ENCODE measurements at regions not wholly inside any gene's neighbourhood (a gene's known extent, or its start where the extent isn't known, plus 50 kb on each side); places are given as distances from the start of the nearest gene placed in this dataset.
"Not testable (repeated sequence)": the region's sequence is repeated elsewhere in the genome, so short reads cannot be mapped to it uniquely, and the experiment has no call there.

DNA sequence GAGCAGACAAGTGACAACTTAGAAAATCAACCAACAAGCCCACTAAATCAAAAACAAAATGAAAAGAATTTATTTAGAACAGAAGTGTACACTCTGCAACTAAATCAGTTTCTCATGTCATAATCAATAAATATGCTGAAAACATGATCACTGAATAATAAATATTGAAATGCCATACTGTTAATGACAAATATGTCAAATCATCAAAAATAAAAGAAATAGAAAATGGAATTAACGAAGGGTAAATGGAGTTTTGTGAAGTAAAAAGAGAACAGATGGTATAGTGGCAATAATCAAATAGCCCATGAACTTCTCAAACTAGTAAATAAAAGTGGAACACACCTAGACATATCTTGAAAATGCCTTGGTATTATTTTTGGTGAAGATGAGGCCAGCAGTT, 744.9 kb downstream of the TAF11L14 start:
- no peak for DNase-seq

DNA sequence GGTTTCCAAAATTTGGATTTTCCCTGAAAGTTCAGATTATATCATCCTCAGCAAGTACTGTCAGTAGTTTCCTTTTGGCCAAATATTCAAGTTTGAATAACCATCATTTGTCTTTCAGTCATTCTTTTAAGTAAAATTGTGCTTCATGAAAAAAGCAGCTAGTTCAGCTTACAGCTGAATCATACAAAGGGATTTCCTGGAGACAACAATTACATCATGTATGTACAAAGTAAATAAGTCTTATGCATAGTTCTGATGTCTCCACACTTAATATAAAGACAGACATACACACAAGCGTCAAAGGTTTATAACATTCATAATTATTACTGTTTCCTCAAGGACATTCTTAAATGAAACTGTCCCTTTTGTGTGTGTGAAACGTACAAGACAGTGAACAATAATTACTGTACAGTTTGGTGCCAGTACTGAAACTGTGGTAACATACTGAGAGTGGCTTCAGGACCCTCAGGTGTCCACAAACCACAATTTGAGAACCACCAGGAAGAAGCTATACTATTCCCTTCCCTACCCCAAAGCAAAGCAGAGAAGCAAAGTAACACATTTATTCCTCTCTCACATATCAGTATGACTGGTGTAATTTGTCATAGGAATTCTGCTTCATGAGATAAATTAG, 746.6 kb downstream of the TAF11L14 start:
- DNase-seq, result no peak

DNA sequence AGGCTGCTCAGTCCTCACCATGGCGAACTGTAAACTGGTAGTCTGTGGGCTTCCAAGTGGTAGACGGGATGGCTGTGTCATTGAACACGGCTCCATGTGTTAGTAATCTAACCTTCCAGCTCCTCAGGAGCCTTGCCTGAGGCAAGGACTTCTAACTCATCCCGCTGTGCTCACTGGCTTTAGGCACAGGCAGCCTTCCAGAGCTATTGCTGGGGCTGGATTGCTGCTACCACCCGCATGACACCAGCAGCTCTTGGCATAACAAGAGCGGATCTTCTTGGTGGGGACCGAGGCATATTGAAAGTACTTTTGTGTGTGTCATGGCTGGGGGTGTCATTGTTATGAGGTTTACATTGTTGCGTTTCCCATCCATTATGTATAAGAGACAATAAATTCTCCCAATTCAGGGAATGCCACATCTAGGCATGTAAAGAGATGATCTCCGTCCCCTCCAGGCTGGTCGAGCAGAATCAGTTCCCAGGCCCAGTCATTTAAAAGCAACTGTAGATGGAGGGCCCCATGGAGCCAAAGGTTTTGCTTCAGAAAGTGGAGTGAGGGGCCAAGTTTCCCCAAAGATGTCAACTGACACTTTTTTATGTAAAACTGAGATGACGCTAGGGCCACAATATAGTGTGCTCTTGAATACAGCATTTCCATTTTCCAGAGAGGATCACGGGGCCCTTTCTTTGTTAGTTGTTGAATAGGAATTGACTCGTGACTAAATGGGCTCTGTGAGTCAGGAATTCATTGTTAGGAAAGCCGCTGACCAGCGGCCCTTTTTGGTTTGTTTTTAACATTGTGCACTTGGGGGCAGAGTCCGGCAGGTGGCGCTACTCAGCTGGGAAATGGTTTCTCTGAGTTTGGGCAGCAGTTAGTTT, 759.5 kb downstream of the TAF11L14 start:
- peak; percentile 77 for DNase-seq

DNA sequence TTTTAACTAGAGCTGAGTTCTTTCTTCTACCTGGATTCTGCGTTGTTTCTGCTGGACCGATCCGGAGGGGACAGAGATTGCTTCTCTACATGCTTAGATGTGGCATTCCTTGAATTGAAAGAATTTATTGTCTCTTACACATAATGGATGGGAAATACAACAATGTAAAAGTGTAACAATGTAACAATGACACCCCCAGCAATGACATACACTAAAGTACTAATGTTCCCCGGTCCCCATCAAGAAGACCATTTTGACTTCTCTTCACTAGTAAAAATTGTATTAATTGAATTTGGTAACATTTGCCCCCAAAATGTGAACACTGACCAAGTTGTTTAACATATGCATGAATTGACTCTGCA, 760.2 kb downstream of the TAF11L14 start:
- no peak for DNase-seq

DNA sequence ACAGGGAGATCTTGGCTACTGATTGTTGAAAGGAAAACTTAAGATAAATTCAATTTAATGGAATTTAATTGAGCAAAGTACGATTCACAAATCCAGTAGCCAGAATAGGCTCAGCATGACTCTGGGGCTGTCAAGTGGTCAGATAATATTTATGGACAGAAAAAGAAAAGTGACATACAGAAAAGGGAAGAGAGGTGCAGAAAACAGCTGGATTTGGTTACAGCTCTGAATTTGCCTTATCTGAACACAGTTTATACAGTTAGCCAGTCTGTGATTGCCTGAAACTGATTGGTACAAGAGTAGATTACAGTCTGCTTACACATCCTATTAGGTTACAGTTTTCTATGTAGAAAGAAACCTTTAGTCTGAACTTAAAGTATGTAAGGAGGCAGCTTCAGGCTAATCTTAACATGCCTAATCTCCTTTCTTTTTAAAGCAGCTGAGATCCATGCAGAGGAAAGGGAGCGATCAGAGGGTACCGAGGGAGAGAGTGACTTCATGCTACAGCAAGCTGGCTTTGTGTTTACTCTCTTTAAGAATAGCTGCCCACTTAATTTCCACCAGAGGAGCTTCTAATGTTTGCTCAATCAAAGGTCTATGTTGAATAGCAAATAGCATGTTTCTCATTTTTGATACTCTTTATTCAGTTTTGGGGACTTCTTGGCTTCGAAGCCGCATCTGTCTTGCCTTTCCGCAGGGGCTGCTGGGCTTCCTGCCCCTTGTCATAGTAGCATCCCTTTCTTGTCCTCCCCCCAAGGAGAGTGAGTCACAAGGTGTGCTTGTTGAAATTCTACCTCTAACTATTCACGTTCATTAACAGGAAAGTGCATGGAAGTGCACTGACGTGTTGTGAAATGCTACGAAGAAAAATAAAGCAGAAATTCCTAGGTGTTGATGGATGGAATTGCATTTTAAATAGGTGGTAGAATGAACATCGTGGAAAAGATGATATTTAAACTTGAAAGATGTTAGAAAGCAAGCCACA, 761.2 kb downstream of the TAF11L14 start:
- no peak for DNase-seq

DNA sequence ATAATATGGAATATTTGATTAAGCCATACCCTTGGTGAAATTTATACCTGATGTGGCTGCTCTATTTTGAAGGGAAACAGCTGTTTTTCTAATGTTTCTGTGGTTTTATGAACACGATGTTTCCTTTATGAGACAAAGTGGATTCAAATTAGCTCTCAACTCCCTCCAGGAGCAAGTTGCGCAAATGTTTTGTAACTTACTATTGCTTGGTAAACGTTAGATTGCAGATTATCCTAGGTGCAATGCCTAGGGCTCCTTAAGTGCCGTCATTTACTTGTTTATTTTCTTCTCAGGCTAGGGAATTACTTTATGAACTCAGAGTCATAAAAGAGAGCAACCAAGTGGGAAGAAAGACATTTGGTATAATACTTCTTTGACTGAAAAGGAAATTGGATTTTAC, 763.1 kb downstream of the TAF11L14 start:
- no peak for DNase-seq

DNA sequence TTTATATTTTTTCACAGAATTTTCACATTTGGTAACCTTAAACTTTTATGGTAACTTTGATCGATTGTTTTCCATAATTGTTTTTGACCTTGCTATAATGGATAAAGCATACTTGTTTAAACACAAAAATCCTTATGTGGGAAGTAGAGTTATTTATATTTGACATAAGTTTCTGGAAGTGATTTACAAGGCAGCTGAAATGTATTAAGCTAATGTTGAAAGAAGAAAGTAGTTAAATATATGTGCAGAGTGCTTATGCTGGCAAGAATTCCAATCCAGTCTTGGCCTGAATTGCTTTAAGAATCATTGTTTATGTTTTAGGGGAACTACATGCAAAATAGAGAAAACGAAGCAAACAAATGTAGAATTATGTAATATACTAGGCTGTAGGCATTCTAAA, 763.6 kb downstream of the TAF11L14 start:
- no peak for DNase-seq

DNA sequence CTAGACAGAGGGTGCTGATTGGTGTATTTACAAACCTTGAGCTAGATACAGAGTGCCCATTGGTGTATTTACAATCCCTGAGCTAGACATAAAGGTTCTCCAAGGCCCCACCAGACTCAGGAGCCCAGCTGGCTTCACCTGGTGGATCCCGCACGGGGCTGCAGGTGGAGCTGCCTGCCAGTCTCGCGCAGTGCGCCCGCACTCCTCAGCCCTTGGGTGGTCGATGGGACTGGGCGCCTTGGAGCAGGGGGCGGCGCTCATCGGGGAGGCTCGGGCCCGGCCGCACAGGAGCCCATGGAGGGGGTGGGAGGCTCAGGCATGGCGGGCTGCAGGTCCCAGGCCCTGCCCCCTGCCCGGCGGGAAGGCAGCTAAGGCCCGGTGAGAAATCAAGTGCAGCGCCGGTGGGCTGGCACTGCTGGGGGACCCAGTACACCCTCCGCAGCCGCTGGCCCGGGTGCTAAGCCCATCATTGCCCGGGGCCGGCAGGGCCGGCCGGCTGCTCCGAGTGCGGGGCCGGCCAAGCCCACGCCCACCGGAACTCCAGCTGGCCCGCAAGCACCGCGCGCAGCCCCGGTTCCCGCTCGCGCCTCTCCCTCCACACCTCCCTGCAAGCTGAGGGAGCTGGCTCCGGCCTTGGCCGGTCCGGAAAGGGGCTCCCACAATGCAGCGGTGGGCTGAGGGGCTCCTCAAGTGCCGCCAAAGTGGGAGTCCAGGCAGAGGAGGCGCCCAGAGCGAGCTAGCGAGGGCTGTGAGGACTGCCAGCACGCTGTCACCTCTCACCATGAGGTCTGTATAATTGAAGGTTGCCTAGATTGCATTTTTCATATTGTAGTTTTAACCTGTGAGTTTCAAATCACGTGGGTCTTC, 765.4 kb downstream of the TAF11L14 start:
- DNase-seq, result not testable (repeated sequence)

DNA sequence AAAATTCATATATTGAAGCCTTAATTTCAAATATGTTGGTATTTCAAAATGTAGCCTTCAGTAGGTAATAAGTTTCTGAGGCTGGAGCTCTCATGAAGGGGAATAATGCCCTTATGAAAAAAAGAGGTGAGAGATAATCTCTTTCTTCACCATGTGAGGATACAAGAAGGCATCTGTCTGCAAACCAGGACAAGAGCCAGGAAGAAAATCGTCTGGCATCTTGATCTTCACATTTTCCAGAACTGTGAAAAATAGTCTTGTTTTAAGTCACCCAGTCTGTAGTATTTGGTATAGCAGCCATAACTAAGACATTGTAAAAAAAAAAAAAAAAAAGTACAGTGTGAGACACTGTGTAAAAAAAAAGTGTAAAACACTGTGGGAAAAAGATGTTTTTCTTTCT, 768.9 kb downstream of the TAF11L14 start:
- no peak for DNase-seq

DNA sequence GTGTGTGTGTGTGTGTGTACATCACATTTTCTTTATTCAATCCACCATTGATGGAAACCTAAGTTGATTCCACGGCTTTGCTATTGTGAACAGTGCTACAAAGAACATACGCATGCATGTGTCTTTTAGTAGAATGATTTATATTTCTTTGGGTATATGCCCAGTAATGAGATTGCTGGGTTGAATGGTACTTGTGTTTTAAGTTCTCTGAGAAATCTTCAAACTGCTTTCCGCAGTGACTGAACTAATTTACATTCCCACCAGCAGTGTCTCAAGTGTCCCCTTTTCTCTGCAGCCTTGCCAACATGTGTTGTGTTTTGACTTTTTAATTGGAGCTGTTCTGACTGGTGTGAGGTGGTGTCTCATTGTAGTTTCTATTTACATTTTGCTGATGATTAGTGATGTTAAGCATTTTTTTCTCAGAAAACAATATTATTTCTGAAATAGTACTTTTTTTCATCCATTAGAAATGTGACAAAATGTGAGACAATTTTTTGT, 769.7 kb downstream of the TAF11L14 start:
- no peak for DNase-seq

DNA sequence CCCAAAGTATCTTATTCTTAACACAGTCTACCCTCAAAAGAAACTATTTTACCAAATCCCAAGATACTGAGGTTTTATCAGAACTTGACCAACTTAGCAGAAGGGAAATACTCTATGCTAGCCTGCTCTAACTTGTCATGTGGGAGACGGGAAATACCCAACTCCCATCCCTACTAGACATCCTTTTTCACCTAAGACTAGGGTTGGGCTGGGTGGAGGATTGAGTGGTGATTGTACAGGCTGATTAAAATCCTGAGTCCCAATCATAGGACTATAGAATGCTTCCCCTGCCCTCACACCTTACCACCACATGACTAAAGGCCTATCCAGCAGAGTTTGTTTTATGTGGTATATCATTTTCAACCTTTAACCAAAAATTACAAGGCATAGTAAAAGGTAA, 786.5 kb downstream of the TAF11L14 start:
- no peak for DNase-seq

DNA sequence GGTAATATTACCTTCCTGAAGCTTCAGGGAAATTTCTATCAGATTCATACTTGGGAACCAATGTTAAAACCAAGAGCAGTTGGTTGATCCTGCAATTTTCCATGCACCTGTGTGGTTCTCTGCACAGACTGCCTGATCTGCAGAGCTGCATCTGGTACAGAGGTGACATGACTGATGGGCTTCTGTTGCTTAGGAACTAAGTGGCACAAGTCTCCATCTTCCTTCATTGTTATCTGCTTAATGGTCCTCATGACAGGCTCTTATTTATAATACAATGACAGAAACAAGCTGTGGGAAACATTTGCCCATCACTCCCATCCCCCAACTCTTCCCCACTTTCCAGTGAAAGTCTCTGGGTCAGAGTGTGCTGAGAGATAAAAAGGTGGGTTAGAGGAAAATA, 799.1 kb downstream of the TAF11L14 start:
- no peak for DNase-seq

DNA sequence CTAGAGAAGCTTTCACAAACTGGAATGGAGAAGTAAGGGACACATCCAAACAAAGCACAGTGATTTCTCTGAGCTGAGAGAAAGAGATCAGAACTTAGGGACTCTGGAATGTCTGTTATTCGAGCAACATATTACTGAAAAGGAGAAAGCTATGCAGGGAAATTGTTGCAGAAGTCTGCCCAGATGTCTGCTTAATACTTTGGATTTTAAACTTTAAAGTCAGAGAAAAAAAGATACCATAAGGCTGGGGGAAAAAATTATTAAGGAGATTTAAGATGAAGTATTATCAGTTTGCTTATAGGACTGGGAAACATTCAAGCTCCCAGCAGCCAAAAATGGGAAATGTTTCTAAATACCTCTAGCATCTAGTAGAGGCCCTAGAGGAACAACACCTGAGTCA, 803.9 kb downstream of the TAF11L14 start:
- no peak for DNase-seq

DNA sequence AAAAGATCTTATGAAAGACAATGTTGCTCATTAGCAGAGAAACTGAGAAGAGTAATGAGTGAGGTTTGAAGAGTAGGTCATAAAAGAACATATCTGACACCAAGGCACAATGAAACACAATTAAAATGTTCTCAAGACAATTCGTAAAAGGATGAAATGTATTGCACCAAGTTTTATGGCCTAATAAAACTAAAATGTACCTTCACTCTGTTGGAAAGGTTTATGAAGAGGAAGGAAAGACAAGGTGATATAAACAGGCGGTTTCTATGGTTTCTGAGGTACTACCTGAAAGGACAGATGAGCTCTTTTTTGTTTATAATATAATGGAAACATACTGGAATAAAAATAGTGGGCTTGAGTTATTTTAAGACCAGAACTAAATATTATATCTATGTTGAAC, 821.3 kb downstream of the TAF11L14 start:
- no peak for DNase-seq

DNA sequence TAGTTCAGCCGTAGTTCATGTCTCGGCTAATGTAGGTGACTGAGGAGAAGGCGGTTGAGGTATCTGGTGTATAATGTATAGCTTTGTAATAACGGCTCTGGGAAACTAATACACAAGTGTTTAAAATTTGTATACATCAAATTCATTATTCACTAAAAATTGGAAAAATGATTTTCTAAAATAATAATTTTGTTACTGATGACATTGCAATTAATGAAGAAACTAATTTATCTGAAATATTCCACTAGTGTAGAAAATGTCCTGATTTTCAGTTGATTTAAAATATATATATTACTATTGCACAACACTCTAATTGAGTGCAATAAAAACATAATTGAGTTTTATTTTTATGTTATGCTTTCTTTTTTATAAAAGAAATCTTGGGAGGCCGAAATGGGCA, 823.0 kb downstream of the TAF11L14 start:
- no peak for DNase-seq

DNA sequence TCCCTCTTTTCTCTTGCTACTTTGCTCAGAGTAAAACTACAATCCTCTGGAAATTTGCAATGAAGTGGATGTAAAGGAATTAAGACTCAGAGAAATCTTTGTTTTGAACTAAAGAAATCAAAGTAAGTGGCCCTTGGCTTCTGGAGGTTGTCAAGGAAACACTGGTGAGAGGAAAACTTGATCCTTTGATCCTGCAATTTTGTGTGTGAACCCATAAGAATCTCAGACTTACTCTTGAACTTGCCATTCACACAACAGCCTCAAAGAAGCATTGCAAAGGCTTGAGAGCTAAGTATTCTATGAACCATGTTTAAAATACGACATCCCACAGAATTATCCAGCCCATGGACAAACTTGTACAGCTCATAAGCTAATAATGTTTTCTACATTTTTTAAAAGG, 827.5 kb downstream of the TAF11L14 start:
- no peak for DNase-seq

DNA sequence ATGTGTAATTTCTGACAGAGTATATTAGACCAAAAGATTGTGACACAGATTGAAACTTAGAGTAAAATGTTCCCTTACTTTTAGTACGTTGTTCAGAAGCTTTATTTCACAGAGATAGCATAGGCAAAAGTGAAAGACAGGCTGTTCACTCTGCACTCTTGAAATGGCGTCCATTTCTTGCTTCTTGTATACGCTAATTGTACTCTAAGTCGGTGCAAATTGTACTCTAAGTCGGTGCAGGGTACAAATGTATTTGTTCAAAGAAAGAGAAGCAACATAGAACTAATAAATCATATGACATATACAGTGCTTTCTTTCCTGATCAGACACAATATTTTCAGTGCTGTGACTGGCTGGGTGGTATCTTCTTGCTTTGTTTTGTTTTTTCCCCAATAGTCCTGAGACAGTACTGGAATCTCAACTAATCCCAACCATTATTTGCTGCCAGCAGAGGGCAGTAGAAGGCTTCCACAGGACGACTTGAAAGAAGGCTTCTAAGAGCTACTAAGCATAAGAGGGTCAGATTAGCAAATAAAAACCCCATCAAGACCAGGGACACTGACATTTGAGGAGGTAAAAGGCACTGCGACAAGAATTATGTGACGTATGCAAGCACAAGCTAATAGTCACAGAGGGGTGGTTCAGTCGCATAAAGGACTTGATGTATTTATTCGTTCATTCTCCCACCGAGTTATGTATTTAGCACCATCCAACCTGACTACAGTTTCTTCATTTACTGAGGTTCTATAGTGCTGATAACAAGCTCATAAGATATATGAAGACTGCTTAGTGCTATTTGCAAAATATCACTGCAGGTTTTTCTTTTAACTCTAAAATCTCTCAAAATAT, 831.8 kb downstream of the TAF11L14 start:
- peak; percentile 63 for DNase-seq

DNA sequence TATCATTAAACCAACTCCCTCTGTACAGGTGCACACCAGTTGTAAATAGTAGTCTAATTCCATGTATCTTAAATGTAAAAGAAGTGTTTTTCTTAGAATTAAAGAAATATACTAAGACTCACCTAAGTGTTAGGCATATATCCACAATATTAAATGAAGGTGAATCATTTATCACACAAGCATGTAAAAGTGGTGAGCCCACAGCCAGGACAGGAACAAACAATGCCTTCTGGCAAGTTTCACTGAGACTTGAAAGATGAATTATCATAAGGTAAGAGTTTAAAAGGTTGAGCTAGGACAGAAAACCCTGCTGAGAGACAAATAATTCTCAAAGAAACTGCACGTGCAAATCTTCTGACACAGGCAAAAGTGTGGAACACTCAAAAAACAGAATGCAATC, 832.5 kb downstream of the TAF11L14 start:
- DNase-seq, result no peak

DNA sequence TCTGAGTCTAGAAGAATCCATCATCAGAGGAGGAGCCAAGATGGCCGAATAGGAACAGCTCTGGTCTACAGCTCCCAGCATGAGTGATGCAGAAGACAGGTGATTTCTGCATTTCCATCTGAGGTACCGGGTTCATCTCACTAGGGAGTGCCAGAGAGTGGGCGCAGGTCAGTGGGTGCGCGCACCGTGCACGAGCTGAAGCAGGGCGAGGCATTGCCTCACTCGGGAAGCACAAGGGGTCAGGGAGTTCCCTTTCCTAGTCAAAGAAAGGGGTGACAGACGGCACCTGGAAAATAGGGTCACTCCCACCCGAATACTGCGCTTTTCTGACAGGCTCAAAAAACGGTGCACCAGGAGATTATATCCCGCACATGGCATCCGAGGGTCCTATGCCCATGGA, 837.5 kb downstream of the TAF11L14 start:
- DNase-seq, result not testable (repeated sequence)

DNA sequence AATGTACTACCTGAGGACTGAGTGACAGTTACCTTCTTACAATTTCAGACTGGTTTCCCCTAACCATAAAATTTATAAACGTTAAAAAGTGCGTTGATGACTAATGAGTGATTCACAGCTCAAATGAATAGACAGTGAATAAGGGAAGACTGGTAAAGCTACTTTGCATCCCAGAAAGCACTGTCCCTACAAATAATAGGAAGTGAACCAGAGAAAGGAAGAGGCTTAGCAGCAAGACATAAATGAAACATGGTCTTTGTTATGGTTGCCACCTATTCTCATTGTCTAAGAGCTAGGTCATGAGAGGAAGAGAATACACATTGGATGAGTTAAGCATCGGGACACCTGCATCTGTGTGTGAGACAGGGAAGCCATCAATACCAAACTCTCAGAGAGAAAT, 849.2 kb downstream of the TAF11L14 start:
- no peak for DNase-seq

DNA sequence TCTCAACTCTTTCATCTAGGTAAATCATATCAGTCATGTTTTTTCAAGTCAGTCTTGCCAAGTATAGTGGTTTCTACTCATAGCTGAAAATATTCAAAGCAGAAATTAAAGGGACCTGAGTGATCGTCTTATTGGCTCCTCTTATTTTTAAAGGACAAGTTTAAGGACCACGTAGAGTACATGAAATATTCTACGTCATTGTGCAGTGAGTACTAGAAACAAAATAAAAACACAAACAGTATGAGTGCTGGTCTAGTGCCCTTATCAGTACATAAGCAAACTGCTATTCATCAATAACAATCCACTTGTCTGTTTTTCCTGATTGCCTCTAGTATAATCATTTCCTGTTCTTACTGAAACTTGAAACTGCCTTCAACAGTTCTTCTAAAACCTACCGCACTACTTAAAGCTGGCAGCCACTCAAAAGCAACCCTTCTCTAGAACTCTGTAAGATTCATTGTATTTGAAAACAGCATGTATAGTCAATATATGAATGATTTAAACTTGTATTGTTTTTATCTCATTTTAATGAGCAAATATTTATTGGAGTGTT, 853.7 kb downstream of the TAF11L14 start:
- DNase-seq, result no peak

Measured in activated effector memory CD4-positive, alpha-beta T cell treated with anti-CD3 and anti-CD28 coated beads, Interleukin-2, amount 50 U/mL, for 16 hours (primary cell).